Esophagus squamous epithelium (tissue), 5 donors: ENCODE measurements at regions not wholly inside any gene's neighbourhood (a gene's known extent, or its start where the extent isn't known, plus 50 kb on each side); places are given as distances from the start of the nearest gene placed in this dataset.

Source experiments
- DNase-seq: peaks from one replicate; lab custom pipeline; 2025; lab: John Stamatoyannopoulos, UW
- H3K27ac ChIP-seq, 4 donors: fragments of 200-600 bp; sonication (generic); one replicate each; pipeline ENCODE4 v1.5.1; 2016 to 2019; ENCODE audit warnings: mild to moderate bottlenecking in 1 of 4
- H3K27me3 ChIP-seq, 4 donors: fragments of 200-600 bp; sonication (generic); 1 replicate in 3 of 4; 2 replicates in 1 of 4; pipeline versions ENCODE4 v1.5.1 to v1.6.0; 2017 to 2021; ENCODE audit warnings: antibody characterized with exemption in 1 of 4
- H3K36me3 ChIP-seq, 3 donors: fragments of 200-600 bp; sonication (generic); one replicate each; pipeline ENCODE4 v1.5.1; 2016 to 2019
- H3K4me1 ChIP-seq, 3 donors: fragments of 200-600 bp; sonication (generic); one replicate each; pipeline ENCODE4 v1.5.1; 2017 to 2019
- H3K4me3 ChIP-seq, 4 donors: fragments of 200-600 bp; sonication (generic); 1 replicate in 3 of 4; 2 replicates in 1 of 4; pipeline ENCODE4 v1.5.1; 2016 to 2019; ENCODE audit warnings: mild to moderate bottlenecking in 2 of 4, moderate library complexity in 1 of 4
- H3K9me3 ChIP-seq, 3 donors: fragments of 200-600 bp; sonication (generic); one replicate each; pipeline ENCODE4 v1.5.1; 2016 to 2019
- POLR2A ChIP-seq, 4 donors: fragments of 450-650 bp; IDR thresholded peaks; one replicate each; pipeline ENCODE4 v1.6.1; 2017; ENCODE audit warnings: antibody characterized with exemption in 4 of 4, mild to moderate bottlenecking in 4 of 4, moderate library complexity in 3 of 4
- WGBS, 2 donors: methylation state at CpG; one replicate each; pipeline ENCODE4 v1.1.5; 2018; 5-methylcytosine and 5-hydroxymethylcytosine counted together
- intact Hi-C: fragments of 100-400 bp; cut with DNase I; formaldehyde crosslinking; loops from one replicate; pipeline ENCODE4 v1.15.0; 2022
- TF ChIP-seq, protein P1 (sequence below), 6 experiments: fragments of 450-650 bp in 4 of 6; fragments of 200-600 bp in 2 of 6; sonication (generic) in 2 of 6; IDR thresholded peaks; one replicate each; pipeline ENCODE4 v1.5.1; 2016 to 2019; ENCODE audit warnings: antibody characterized with exemption in 6 of 6, mild to moderate bottlenecking in 4 of 6, moderate library complexity in 4 of 6
- donor health status: DM: yes; HTN: yes; CAD: no.

- no peak for DNase-seq
- no peaks in the 10 kb centered on the region for H3K36me3 ChIP-seq
- H3K27ac ChIP-seq, result no peak overlapping the region
- H3K27me3 ChIP-seq, result peaks cover 0 to 79% (median 0%) of the 10 kb centered on the region in 4 donors
- 91% methylated on average over 1 of the region's 1 CpG; no CpG with 5 or more reads in 1 of the 2 donors for WGBS, 2 donors
- intact Hi-C loops, result no loop called here
- no peak overlapping the region for H3K4me3 ChIP-seq
- H3K9me3 ChIP-seq, result no peaks in the 10 kb centered on the region
- no peak for TF ChIP-seq POLR2A (IDR thresholded peaks at IDR 0.05)
- TF ChIP-seq, protein P1, sequence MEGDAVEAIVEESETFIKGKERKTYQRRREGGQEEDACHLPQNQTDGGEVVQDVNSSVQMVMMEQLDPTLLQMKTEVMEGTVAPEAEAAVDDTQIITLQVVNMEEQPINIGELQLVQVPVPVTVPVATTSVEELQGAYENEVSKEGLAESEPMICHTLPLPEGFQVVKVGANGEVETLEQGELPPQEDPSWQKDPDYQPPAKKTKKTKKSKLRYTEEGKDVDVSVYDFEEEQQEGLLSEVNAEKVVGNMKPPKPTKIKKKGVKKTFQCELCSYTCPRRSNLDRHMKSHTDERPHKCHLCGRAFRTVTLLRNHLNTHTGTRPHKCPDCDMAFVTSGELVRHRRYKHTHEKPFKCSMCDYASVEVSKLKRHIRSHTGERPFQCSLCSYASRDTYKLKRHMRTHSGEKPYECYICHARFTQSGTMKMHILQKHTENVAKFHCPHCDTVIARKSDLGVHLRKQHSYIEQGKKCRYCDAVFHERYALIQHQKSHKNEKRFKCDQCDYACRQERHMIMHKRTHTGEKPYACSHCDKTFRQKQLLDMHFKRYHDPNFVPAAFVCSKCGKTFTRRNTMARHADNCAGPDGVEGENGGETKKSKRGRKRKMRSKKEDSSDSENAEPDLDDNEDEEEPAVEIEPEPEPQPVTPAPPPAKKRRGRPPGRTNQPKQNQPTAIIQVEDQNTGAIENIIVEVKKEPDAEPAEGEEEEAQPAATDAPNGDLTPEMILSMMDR (IDR thresholded peaks at IDR 0.05), result no peak
- H3K4me1 ChIP-seq, result peaks cover 0 to 7% (median 0%) of the 10 kb centered on the region in 3 donors
These were observed 181.1 kb downstream of the UTP18 start for GRCh38 chr17:51441431-51441830.

DNA sequence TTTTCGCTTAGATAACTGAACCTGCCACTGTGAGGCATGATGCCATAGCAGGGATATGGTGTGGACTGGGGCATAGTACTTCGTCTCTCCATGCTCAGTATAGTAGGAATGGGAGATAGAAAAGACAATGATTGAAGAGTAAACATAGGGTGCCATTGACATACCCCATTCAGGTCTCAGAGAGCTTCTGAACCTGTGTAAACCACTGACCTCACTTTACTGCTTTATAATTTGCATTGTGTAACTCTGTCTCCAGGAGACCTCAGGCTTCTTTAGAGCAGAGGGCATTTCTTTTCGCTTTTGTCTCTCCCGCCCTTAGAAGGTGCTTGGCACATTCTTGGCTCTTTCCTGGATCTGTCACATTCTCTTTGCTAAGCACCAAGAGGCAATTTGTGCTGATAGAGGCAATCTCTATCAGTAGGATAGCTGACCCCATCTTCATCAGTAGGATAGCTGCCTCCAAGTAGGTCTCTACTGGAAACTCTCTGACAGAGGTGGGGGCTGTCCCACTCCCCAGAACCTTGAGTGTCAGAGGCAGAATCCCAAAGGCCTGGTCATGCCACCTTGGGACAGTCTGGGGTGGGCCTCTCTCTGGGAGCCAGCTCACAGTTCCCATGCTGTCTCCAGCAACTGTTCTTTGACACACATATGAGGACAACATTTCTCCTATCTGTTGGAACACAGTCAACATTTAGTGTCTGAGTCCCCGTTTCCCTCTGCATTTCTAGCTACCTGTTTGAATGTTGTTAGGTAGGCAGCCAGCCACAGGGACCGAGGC is 181.9 kb downstream of the UTP18 start:
- intact Hi-C loops, result no loop called here
- DNase-seq, result no peak
- H3K27ac ChIP-seq, result no peak overlapping the region
- peaks cover 0 to 86% (median 0%) of the 10 kb centered on the region in 4 donors for H3K27me3 ChIP-seq
- no peaks in the 10 kb centered on the region for H3K9me3 ChIP-seq
- no peaks in the 10 kb centered on the region for H3K36me3 ChIP-seq
- no peak overlapping the region for H3K4me3 ChIP-seq
- peaks cover 0 to 7% (median 0%) of the 10 kb centered on the region in 3 donors for H3K4me1 ChIP-seq
- WGBS, 2 donors, result 79 to 92% methylated on average over 6 of the region's 6 CpGs
- TF ChIP-seq, protein P1 (IDR thresholded peaks at IDR 0.05), result no peak
- TF ChIP-seq POLR2A (IDR thresholded peaks at IDR 0.05), result no peak

DNA sequence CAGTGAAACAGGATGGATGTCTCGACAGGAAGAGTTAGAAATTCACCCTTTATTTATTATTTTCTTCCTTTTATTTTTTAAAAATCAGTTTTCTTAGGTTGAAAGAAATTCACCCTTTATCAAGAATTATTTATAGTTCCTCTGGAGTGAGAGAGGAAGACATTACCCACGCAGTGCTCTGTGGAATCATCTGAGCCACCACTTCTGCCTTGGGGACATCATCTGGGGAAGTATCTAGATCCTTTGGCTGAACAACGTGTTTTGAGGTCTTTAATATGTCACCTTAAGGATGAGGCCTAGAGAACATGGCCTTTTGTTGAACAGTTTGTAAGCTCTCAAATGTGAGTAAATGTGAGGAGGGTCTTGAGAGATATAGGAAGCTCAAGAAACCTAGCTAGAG is 183.3 kb downstream of the UTP18 start:
- intact Hi-C loops, result no loop called here
- WGBS, 2 donors, result 63 to 69% methylated on average over 3 of the region's 3 CpGs

GRCh38 chr17:51445946-51446345 is 185.6 kb downstream of the UTP18 start:
- H3K9me3 ChIP-seq, result no peaks in the 10 kb centered on the region
- no peak for DNase-seq
- intact Hi-C loops, result no loop called here
- TF ChIP-seq, protein P1 (IDR thresholded peaks at IDR 0.05), result no peak
- no peak for TF ChIP-seq POLR2A (IDR thresholded peaks at IDR 0.05)
- H3K4me3 ChIP-seq, result no peak overlapping the region
- no peaks in the 10 kb centered on the region for H3K4me1 ChIP-seq
- no peak overlapping the region for H3K27ac ChIP-seq
- no peaks in the 10 kb centered on the region for H3K36me3 ChIP-seq
- 69 to 82% methylated on average over 2 to 4 of the region's 4 CpGs for WGBS, 2 donors
- H3K27me3 ChIP-seq, result peaks cover 0 to 93% (median 0%) of the 10 kb centered on the region in 4 donors

More for the DNA sequence above, 183.3 kb downstream of the UTP18 start:
- no peak for TF ChIP-seq POLR2A (IDR thresholded peaks at IDR 0.05)
- TF ChIP-seq, protein P1 (IDR thresholded peaks at IDR 0.05), result no peak
- Histone ChIP-seq H3K4me1 (peaks cover 0 to 7% (median 0%) of the 10 kb centered on the region in 3 donors), H3K9me3 (no peaks in the 10 kb centered on the region), H3K4me3 (no peak overlapping the region), H3K27ac (no peak overlapping the region), H3K36me3 (no peaks in the 10 kb centered on the region), H3K27me3 (peaks cover 0 to 86% (median 0%) of the 10 kb centered on the region in 4 donors)
- DNase-seq, result no peak

DNA sequence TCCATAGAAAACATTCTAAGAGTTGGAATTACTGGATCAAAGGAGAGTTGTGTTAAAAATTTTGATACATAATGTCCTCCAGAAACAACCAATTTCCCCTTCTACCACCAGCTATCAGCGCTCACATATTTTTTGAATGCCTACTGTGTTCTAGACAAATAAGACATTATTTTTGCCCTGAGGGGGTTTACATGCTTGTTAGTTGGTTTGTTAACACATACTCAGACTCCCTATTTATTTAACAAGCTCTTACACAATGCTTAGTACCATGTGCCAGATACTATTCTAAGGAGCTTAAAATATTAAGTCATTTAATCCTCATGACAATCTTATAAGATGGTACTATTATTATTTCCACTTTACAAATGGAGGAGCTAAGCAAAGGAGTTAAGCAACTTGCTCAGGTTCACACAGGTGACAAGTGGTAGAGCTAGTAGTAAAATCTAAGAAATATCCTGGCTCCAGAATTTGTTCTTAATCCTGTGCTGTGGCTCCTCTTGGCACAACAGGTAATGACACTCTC is 194.2 kb downstream of the UTP18 start:
- no peak for DNase-seq
- 67 to 69% methylated on average over 1 of the region's 1 CpG for WGBS, 2 donors
- intact Hi-C loops, result no loop called here
- Histone ChIP-seq H3K9me3 (no peaks in the 10 kb centered on the region), H3K27ac (no peak overlapping the region), H3K27me3 (peaks cover 0 to 64% (median 0%) of the 10 kb centered on the region in 4 donors), H3K4me1 (peaks cover 0 to 8% (median 0%) of the 10 kb centered on the region in 3 donors), H3K4me3 (no peak overlapping the region), H3K36me3 (no peaks in the 10 kb centered on the region)
- TF ChIP-seq, protein P1 (IDR thresholded peaks at IDR 0.05), result no peak
- TF ChIP-seq POLR2A (IDR thresholded peaks at IDR 0.05), result no peak
